Stimulated activated CD4-positive, alpha-beta T cell treated with anti-CD3 and anti-CD28 coated beads, Interleukin-1b, Interleukin-23, amount 100 ng/mL, for 4 hours (primary cell): ENCODE measurements at regions not wholly inside any gene's neighbourhood (a gene's known extent, or its start where the extent isn't known, plus 50 kb on each side); places are given as distances from the start of the nearest gene placed in this dataset.

Experiments
- DNase-seq, 2 donors: peaks; one replicate each; pipeline ENCODE4 v3.0.0-alpha.2; 2020; ENCODE audit warnings: low read depth in 2 of 2

- peak in 1 of 2 donors; percentile 46 for DNase-seq
Measured at GRCh38 chr7:50209461-50210135, 94.9 kb upstream of the IKZF1 start.

DNA sequence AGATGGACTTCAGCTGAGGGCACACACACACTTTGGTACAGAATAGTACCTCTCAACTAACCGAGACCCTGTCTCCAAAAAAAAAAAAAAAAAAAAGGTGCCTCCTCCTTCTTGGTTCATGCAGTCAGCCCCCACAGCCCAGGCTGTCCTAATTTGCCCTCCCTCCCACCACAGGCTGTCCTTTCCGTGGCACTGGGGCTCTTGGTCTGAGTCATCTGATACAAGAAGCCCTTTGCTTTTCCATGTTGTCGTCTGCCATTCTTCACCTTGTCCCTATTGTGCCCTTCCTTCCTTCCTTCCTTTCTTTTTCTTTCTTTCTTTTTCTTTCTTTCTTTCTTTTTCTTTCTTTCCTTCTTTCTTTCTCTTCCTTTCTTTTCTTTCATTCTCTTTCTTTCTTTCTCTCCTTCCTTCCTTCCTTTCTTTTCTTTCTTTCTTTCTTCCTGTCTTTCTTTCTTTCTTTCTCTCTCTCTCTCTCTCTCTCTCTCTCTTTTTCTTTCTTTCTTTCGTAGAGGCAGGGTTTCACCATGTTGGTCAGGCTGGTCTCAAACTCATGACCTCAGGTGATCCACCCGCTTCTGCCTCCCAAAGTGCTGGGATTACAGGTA lies 96.0 kb upstream of the IKZF1 start:
- DNase-seq = no peak

- no peak for DNase-seq
Measured at GRCh38 chr7:50207686-50208255, 96.7 kb upstream of the IKZF1 start.

DNA sequence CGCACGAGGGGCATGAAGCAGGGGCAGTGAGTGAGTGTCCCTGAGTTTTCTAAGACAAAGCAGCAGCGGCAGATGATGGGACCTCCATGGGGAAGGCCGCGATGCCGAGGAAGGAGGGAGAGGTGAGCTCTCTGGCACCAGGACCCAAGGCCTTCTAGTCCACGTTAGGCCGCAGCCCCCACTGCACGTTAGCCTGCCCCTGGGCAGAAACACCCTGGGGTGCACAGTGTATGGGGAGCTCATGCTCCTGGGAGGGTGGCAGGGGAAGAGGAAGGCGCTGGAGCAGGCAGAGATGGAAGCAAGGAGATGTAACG lies 97.3 kb upstream of the IKZF1 start:
- no peak for DNase-seq

DNA sequence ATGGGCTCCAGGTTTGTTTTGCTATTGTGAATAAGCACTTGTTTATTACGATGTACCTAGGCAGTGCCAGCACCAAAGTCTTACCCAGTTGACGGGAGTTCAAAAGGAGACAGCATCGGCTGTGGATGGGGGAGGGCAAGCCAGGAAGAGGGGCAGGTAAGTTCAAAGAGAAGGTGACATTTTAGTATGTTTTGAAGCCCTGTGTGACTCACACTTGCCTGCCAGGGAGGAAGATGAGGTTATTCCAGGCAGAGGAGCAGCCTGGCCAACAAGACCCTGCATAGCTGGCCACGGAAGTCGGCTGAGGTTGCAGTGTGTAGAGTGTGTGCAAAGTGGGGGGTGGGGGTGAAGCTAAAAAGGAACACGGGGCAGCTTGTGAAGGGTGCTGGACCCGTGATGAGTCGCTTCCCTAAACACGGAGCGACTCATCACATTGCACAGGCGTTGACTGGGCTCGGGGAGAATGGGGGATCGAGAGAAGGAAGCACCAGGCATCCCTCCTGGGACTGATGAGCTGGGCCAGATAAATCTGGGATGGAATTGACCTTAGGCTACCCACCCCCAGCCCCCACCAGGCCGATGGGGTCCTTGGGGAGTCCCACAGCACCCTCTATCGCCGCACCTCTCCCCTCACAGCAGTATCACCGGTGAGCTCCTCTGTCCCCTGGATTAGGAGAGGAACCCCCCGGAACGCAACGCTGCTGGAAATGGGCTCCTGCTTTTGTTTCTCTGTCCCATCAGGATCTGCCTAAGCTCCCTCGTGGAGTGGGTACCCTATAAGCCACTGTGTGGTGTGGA lies 97.9 kb upstream of the IKZF1 start:
- peak; percentile 47 to 67 for DNase-seq

DNA sequence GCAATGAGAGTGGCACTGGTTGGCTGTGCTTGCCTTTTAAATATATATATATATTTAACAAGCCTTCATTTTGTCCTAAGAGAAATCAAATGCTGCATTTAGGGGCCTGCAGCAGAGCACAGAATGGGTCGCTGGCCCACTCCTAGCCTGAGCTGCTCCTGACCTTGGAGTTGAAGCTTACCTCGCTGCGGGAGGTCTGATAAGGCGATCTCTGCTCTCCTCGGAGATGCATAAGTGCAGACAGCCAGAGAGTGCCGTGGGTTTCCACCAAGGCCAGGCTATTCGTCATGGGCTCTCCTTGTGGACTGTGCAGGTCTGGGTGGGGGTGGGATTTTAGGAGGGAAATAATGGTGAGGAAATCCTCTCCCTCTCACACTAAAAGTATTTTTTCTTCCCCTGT lies 99.5 kb upstream of the IKZF1 start:
- DNase-seq = no peak

- DNase-seq = no peak
Measured at GRCh38 chr7:50204581-50204980, 99.9 kb upstream of the IKZF1 start.

DNA sequence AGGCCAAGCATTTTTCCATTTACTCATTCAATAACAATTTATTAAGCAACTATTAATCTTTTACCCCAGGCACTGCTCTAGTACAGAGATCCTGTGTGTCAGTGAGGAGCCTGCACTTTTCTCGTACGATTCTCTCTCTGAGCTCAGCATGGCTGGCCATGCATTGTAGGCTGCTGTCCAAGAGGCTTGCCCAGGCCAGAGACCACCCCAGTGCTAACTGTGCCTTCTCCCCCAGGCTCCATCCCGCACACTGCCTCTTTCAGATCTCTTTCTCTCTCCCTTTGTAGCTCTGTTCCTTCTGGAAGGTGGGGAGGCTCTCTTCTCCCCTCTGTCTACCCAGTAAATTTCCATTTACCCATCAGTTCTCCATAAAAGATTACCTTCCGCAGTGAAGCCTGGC lies 101.0 kb upstream of the IKZF1 start:
- DNase-seq = no peak

DNA sequence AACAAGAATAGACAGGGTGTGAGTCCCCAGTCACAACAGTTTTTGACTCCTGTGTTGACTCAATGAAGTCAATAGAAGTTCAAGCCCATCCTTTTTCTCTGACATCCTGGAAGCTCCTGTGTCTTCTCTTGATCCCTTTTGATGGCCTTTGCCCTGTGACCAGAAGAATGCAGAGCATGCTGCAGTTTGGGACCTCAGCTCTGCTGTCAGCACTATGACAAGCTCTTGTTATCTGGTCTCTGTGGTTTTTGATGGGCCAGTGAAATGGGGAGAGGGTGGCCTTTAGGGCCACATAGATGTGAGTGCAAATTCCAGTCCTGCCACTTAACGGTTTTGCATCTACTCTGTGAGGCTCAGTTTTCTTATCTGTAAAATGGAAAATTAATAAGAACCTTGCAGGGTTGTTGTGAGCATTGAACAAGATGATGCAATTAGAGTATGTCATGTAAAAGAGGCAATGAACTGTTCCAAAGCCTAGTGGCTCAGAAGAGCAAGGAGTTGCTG lies 102.4 kb upstream of the IKZF1 start:
- no peak for DNase-seq

GRCh38 chr7:50199824-50200223 lies 104.7 kb upstream of the IKZF1 start:
- DNase-seq = no peak

DNA sequence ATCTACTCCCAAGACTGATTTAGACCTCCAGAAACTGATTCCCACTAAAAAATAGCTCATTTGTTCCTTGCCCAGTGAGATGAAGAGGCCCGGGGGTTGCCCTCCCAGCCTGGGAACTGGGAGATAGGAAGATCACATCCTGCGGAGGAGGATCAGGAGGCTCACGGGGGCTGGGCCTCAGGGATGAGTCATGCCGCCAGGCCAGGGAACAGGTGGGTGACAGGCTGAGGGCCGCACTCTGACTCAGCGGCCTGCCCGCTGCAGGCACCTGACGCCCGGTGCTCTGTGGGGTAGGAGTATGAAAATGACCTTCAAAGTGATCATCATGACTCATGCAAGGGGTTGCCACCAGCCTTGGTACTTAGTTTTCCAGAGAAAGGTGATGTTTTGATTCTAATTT lies 104.5 kb upstream of the ZPBP start:
- DNase-seq = peak; percentile 45 to 60

GRCh38 chr7:50196719-50197118 lies 103.7 kb upstream of the ZPBP start:
- no peak for DNase-seq

DNA sequence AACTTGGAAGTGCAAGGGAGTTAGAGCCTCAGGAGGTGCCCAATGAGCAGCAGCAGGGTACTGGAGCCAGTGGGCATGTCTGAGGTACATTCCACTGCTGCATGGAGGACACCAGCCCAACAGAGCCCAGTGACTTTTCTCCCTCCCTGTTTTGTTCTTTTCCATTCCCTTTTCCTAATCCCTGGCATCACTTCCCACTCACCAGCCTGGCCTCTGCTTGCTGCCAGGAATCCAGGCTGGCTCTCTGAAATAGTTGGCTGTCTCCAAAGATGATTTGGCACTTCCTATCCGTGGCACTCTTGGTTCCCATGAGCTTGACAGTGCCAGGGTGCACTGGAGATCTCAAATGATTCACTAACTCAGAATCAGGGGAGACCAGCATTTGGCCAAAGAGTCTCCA lies 97.7 kb upstream of the ZPBP start:
- no peak for DNase-seq

- DNase-seq = no peak
Measured at GRCh38 chr7:50189371-50189770, 96.3 kb upstream of the ZPBP start.

DNA sequence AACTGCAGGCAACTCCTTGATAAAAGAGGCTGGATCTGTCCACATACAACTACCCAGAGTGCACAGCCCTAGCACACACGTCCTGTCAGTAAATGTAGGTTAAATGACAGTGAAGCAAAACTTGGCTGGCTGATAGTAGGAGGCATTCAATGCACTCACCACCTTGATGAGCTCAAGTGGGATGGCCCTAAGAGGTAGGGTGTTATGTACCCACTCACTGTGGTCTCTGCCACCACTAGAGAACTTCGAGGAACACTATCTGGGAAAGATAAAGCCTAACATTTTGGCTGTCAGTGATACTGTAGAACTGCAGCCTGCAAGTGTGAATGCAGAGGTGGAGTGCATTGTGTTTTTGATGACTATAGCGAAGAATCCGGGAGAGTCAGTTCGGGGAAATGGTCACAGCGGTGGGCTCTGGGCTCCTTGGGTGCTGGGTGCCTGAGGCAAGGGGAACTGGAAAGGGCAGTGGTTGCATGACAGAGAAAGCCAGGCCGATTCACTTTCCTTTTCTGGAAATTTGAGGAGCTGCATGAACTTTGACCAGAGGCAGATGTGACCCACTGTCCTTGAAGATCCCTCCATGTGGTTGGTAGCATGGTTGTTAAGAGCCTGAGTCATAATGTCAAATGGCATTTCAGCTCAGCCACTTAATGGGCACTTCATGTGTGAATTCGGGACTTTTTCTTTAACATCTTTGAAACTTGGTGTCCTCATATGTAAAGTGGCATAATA lies 93.1 kb upstream of the ZPBP start:
- DNase-seq = no peak

- no peak for DNase-seq
Measured at GRCh38 chr7:50185208-50185607, 92.2 kb upstream of the ZPBP start.

DNA sequence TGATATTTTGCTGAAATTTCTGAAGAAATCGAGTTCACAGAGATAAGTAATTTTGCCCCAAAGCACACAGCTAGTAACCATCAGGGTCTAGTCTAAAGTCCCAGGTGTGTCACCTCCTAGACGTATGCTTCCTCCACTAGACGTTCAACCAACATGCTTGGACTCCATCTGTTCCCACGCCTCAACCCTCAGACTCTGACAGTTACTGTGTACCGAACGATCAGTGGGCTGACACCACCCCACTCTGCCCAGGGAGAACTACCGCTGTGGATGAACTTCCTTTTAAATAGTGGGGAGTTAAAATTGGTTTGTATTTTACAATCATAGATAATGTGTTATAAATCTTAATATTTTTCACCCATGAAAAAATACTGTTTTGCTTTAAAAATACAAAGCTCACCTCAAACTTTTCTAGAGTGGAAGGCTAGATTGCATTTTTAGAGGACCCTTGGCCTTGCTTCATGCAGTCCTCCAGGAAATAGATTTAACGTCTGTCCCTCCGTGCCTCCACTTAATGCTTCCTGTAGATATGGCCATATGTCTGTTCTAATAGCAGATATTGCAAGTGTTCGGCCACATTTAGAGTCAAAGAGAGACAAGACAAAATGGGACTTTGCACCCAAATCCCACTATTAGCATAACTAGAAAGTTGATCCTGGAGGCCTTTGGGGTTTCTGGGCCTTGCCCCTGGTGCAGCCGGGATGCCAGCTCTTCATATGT lies 91.4 kb upstream of the ZPBP start:
- DNase-seq = no peak

- no peak for DNase-seq
Measured at GRCh38 chr7:50182759-50183158, 89.7 kb upstream of the ZPBP start.

- no peak for DNase-seq
Measured at GRCh38 chr7:50181081-50181480, 88.0 kb upstream of the ZPBP start.

GRCh38 chr7:50178166-50178565 lies 85.1 kb upstream of the ZPBP start:
- no peak for DNase-seq

DNA sequence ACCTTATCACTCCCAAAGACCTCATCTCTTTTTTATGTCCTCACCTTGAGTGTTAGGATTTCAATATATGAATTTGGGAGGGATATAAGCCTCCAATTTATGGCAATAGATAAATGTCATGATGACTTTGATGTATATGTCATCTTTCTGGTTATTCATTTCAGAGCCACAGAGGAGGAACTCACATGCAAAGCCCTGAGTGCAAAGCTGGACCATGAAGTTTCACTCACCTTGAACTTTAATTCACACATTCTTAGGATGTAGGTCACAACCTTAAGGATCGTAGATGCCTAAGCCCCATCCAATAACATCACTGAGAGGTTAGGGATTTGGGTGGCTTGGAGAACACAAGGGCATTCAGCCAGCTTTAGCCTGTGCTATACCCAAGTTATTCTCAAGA lies 81.9 kb upstream of the ZPBP start:
- no peak for DNase-seq
